Body of pancreas (tissue), 4 donors: ENCODE measurements at regions not wholly inside any gene's neighbourhood (a gene's known extent, or its start where the extent isn't known, plus 50 kb on each side); places are given as distances from the start of the nearest gene placed in this dataset.
"Not testable (repeated sequence)": the region's sequence is repeated elsewhere in the genome, so short reads cannot be mapped to it uniquely, and the experiment has no call there.

Experiments
- ATAC-seq: fragments of 150-250 bp; one replicate; pipeline ENCODE4 v1.9.1; 2016
- DNase-seq, 4 donors: peaks; one replicate each; pipeline ENCODE4 v3.0.0-alpha.2; 2019
- H3K27ac ChIP-seq, 4 donors: fragments of 200-600 bp; sonication (generic); 1 replicate in 3 of 4; 2 replicates in 1 of 4; pipeline versions ENCODE4 v1.5.1 to v1.6.1; 2016 to 2019; ENCODE audit warnings: mild to moderate bottlenecking in 1 of 4, mixed read lengths in 1 of 4, moderate library complexity in 1 of 4
- H3K27me3 ChIP-seq, 2 donors: fragments of 200-600 bp; sonication (generic); one replicate each; pipeline ENCODE4 v1.6.0; 2016; ENCODE audit warnings: mild to moderate bottlenecking in 1 of 2
- H3K36me3 ChIP-seq, 2 donors: fragments of 200-600 bp; sonication (generic); replicated peaks in 1 of 2; 2 replicates each; pipeline ENCODE4 v1.5.1; 2016; ENCODE audit warnings: low read depth in 2 of 2; ENCODE audit not compliant: insufficient read depth in 1 of 2
- H3K4me1 ChIP-seq: fragments of 200-600 bp; sonication (generic); one replicate; pipeline ENCODE4 v1.6.0; 2016
- H3K4me3 ChIP-seq, 2 donors: fragments of 200-600 bp; sonication (generic); 1 replicate in 1 of 2; 2 replicates in 1 of 2; pipeline ENCODE4 v1.5.1; 2016 to 2019
- H3K9me3 ChIP-seq, 3 donors: fragments of 200-600 bp; sonication (generic); 1 replicate in 2 of 3; 2 replicates in 1 of 3; pipeline ENCODE4 v1.5.1; 2016
- CTCF ChIP-seq, 7 experiments: fragments of 450-650 bp in 4 of 7; fragments of 200-600 bp in 3 of 7; sonication (generic) in 3 of 7; IDR thresholded peaks; one replicate each; pipeline ENCODE4 v1.5.1; 2016 to 2019; ENCODE audit warnings: antibody characterized with exemption in 7 of 7
- POLR2A ChIP-seq, 3 donors: fragments of 450-650 bp; IDR thresholded peaks; one replicate each; pipeline ENCODE4 v1.6.1; 2016; ENCODE audit warnings: antibody characterized with exemption in 3 of 3, mild to moderate bottlenecking in 2 of 3
- WGBS, 2 donors: methylation state at CpG; one replicate each; pipeline ENCODE4 v1.1.5; 2017; 5-methylcytosine and 5-hydroxymethylcytosine counted together
- intact Hi-C: fragments of 100-400 bp; cut with DNase I; formaldehyde crosslinking; loops from one replicate; pipeline ENCODE4 v1.15.1; 2023

GRCh38 chr5:117734056-117734455 lies 1159.4 kb upstream of the SEMA6A start:
- ATAC-seq (no peak), DNase-seq (no peak)
- intact Hi-C loops, result no loop called here
- TF ChIP-seq POLR2A (IDR thresholded peaks at IDR 0.05) (no peak), CTCF (IDR thresholded peaks at IDR 0.05) (no peak)
- H3K4me1 ChIP-seq, result no peaks in the 10 kb centered on the region
- 51 to 56% methylated on average over 4 of the region's 4 CpGs for WGBS, 2 donors
- H3K4me3 ChIP-seq, result no peak overlapping the region
- no peaks in the 10 kb centered on the region for H3K27me3 ChIP-seq
- no peaks in the 10 kb centered on the region for H3K36me3 ChIP-seq
- no peaks in the 10 kb centered on the region for H3K9me3 ChIP-seq
- H3K27ac ChIP-seq, result no peak overlapping the region

GRCh38 chr5:117733051-117733450 lies 1158.4 kb upstream of the SEMA6A start:
- Histone ChIP-seq H3K9me3 (no peaks in the 10 kb centered on the region), H3K4me1 (no peaks in the 10 kb centered on the region), H3K36me3 (no peaks in the 10 kb centered on the region), H3K4me3 (no peak overlapping the region), H3K27ac (no peak overlapping the region), H3K27me3 (no peaks in the 10 kb centered on the region)
- DNase-seq, result no peak
- WGBS, 2 donors, result 44 to 53% methylated on average over 2 of the region's 2 CpGs
- TF ChIP-seq POLR2A (IDR thresholded peaks at IDR 0.05) (no peak), CTCF (IDR thresholded peaks at IDR 0.05) (no peak)
- ATAC-seq, result no peak
- intact Hi-C loops, result no loop called here

GRCh38 chr5:117732264-117732663 lies 1157.6 kb upstream of the SEMA6A start:
- H3K27me3 ChIP-seq, result no peaks in the 10 kb centered on the region
- TF ChIP-seq POLR2A (IDR thresholded peaks at IDR 0.05), result no peak
- no peak for TF ChIP-seq CTCF (IDR thresholded peaks at IDR 0.05)
- 68 to 77% methylated on average over 3 of the region's 3 CpGs for WGBS, 2 donors
- ATAC-seq, result no peak
- intact Hi-C loops, result no loop called here
- no peak overlapping the region for H3K4me3 ChIP-seq
- H3K9me3 ChIP-seq, result no peaks in the 10 kb centered on the region
- no peak for DNase-seq
- H3K4me1 ChIP-seq, result no peaks in the 10 kb centered on the region
- no peaks in the 10 kb centered on the region for H3K36me3 ChIP-seq
- no peak overlapping the region for H3K27ac ChIP-seq

- intact Hi-C loops, result no loop called here
- 12 to 17% methylated on average over 2 of the region's 2 CpGs for WGBS, 2 donors
- ATAC-seq, result no peak
Measured at GRCh38 chr5:117731446-117731845, 1156.8 kb upstream of the SEMA6A start.

GRCh38 chr5:117720784-117721183 lies 1146.2 kb upstream of the SEMA6A start:
- H3K4me3 ChIP-seq, H3K27ac ChIP-seq, DNase-seq, ATAC-seq, H3K4me1 ChIP-seq, intact Hi-C loops, H3K27me3 ChIP-seq, H3K9me3 ChIP-seq, H3K36me3 ChIP-seq: not testable (repeated sequence)
- WGBS, 2 donors, result 59 to 65% methylated on average over 4 of the region's 4 CpGs

More at GRCh38 chr5:117731446-117731845, 1156.8 kb upstream of the SEMA6A start:
- Histone ChIP-seq H3K4me3 (no peak overlapping the region), H3K4me1 (no peaks in the 10 kb centered on the region), H3K9me3 (no peaks in the 10 kb centered on the region), H3K36me3 (no peaks in the 10 kb centered on the region), H3K27me3 (no peaks in the 10 kb centered on the region), H3K27ac (no peak overlapping the region)
- TF ChIP-seq CTCF (IDR thresholded peaks at IDR 0.05), result no peak
- TF ChIP-seq POLR2A (IDR thresholded peaks at IDR 0.05), result no peak
- DNase-seq, result no peak
